ENCODE measurements at regions not wholly inside any gene's neighbourhood (a gene's known extent, or its start where the extent isn't known, plus 50 kb on each side); places are given as distances from the start of the nearest gene placed in this dataset.

GRCh38 chr1:228941666-228942065 is 206.4 kb downstream of the RHOU start (continued):
- no peak for TF ChIP-seq NR3C1 (CRISPR knock-in tag; IDR thresholded peaks at IDR 0.05)
- TF ChIP-seq SOX13 (IDR thresholded peaks at IDR 0.05): no peak
- no peak for TF ChIP-seq SOX13 (CRISPR knock-in tag; conservative IDR thresholded peaks at IDR 0.05 in 1 of 2, IDR thresholded peaks at IDR 0.05 in 1 of 2)
- TF ChIP-seq KLF16 (CRISPR knock-in tag; IDR thresholded peaks at IDR 0.05): no peak
- TF ChIP-seq, protein P1, sequence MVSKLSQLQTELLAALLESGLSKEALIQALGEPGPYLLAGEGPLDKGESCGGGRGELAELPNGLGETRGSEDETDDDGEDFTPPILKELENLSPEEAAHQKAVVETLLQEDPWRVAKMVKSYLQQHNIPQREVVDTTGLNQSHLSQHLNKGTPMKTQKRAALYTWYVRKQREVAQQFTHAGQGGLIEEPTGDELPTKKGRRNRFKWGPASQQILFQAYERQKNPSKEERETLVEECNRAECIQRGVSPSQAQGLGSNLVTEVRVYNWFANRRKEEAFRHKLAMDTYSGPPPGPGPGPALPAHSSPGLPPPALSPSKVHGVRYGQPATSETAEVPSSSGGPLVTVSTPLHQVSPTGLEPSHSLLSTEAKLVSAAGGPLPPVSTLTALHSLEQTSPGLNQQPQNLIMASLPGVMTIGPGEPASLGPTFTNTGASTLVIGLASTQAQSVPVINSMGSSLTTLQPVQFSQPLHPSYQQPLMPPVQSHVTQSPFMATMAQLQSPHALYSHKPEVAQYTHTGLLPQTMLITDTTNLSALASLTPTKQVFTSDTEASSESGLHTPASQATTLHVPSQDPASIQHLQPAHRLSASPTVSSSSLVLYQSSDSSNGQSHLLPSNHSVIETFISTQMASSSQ (IDR thresholded peaks at IDR 0.05; ENCODE audit: low read depth): no peak
- TF ChIP-seq, protein P1 (CRISPR knock-in tag; IDR thresholded peaks at IDR 0.05; ENCODE audit: borderline replicate concordance): no peak
- no peak for TF ChIP-seq ZNF296 (CRISPR knock-in tag; conservative IDR thresholded peaks at IDR 0.05)
- TF ChIP-seq ATRX (CRISPR knock-in tag; IDR thresholded peaks at IDR 0.05; ENCODE audit: borderline replicate concordance): no peak
- TF ChIP-seq ZBTB1 (CRISPR knock-in tag; IDR thresholded peaks at IDR 0.05; ENCODE audit: borderline replicate concordance): no peak

DNA sequence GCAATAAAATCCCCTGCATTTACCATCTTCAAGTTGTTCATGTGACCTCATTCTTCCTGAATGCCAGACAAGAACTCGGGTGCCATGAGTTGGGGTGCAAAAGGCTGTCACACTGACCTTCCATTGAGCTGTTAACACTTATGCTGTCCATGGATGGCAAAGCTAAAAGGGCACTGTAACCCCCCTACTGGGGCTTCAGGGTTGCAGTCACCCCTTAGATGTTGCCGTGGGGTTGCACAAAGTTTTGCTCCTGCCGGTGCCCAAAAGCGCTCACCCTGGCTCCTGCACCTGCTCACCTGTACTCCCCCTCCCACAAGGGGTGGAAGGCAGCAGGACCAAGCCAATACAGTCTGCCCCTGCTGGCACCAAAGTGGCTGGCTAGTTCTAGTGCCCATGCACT is 208.2 kb downstream of the RHOU start:
- intact Hi-C loops (cut with micrococcal nuclease; ENCODE audit: unreplicated experiment): no loop called here
- Histone ChIP-seq H3K36me3 (replicated peaks in 1 of 2; ENCODE audit: control insufficient read depth in 1 of 2, insufficient read depth in 2 of 2, low read length in 2 of 2) (no peaks in the 10 kb centered on the region), H3K4me1 (ENCODE audit: insufficient read depth, low read length) (peaks cover 48% of the 10 kb centered on the region), H3K79me2 (ENCODE audit: insufficient read depth, low read length) (no peaks in the 10 kb centered on the region), H3K9ac (ENCODE audit: insufficient read depth, low read depth, low read length) (no peak overlapping the region), H3K27me3 (ENCODE audit: control insufficient read depth in 1 of 2, insufficient read depth in 2 of 2, low read length in 2 of 2) (no peaks in the 10 kb centered on the region), H3K9me3 (ENCODE audit: low read length) (no peaks in the 10 kb centered on the region), H3K4me3 (replicated peaks in 1 of 3; ENCODE audit: insufficient read depth in 1 of 3, low read depth in 2 of 3, low read length in 3 of 3) (no peak overlapping the region), H3K27ac (ENCODE audit: extremely low read length, insufficient read depth, low read length) (no peak overlapping the region), H3K4me2 (ENCODE audit: low read depth, low read length) (no peak overlapping the region), H4K20me1 (ENCODE audit: insufficient read depth, low read length) (no peaks in the 10 kb centered on the region), H2AFZ (ENCODE audit: low read length) (no peak overlapping the region)
- no TSS peak for BruUV-seq (replicated peaks)
- ChIA-PET CTCF (ENCODE audit: low intra/inter-chr PET ratio, low total read pairs) (no interaction called here), POLR2A (no interaction called here)
- DNase-seq (ENCODE audit: low spot score): no peak
- 67% methylated on average over 4 of the region's 4 CpGs for WGBS (ENCODE audit: low lambda C conversion rate)
- TF ChIP-seq ZNF562 (CRISPR knock-in tag; IDR thresholded peaks at IDR 0.05; ENCODE audit: borderline replicate concordance) (no peak), SIX1 (CRISPR knock-in tag; IDR thresholded peaks at IDR 0.05; ENCODE audit: borderline replicate concordance) (no peak), SP4 (CRISPR knock-in tag; IDR thresholded peaks at IDR 0.05) (no peak), CCAR2 (optimal IDR thresholded peaks at IDR 0.05; ENCODE audit: low read depth, low read length) (no peak), ZSCAN30 (CRISPR knock-in tag; IDR thresholded peaks at IDR 0.05) (no peak)
- TF ChIP-seq, protein P2, sequence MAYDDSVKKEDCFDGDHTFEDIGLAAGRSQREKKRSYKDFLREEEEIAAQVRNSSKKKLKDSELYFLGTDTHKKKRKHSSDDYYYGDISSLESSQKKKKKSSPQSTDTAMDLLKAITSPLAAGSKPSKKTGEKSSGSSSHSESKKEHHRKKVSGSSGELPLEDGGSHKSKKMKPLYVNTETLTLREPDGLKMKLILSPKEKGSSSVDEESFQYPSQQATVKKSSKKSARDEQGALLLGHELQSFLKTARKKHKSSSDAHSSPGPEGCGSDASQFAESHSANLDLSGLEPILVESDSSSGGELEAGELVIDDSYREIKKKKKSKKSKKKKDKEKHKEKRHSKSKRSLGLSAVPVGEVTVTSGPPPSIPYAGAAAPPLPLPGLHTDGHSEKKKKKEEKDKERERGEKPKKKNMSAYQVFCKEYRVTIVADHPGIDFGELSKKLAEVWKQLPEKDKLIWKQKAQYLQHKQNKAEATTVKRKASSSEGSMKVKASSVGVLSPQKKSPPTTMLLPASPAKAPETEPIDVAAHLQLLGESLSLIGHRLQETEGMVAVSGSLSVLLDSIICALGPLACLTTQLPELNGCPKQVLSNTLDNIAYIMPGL (CRISPR knock-in tag; IDR thresholded peaks at IDR 0.05; ENCODE audit: borderline replicate concordance in 1 of 2, low read depth in 1 of 2): no peak
- TF ChIP-seq, protein P3, sequence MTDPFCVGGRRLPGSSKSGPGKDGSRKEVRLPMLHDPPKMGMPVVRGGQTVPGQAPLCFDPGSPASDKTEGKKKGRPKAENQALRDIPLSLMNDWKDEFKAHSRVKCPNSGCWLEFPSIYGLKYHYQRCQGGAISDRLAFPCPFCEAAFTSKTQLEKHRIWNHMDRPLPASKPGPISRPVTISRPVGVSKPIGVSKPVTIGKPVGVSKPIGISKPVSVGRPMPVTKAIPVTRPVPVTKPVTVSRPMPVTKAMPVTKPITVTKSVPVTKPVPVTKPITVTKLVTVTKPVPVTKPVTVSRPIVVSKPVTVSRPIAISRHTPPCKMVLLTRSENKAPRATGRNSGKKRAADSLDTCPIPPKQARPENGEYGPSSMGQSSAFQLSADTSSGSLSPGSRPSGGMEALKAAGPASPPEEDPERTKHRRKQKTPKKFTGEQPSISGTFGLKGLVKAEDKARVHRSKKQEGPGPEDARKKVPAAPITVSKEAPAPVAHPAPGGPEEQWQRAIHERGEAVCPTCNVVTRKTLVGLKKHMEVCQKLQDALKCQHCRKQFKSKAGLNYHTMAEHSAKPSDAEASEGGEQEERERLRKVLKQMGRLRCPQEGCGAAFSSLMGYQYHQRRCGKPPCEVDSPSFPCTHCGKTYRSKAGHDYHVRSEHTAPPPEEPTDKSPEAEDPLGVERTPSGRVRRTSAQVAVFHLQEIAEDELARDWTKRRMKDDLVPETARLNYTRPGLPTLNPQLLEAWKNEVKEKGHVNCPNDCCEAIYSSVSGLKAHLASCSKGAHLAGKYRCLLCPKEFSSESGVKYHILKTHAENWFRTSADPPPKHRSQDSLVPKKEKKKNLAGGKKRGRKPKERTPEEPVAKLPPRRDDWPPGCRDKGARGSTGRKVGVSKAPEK (CRISPR knock-in tag; IDR thresholded peaks at IDR 0.05; ENCODE audit: borderline replicate concordance): no peak
- ATAC-seq: no peak
- FAIRE-seq: no peak
- in situ Hi-C loops (cut with HindIII; ENCODE audit: extremely low pct_ligation_motif_present, low pct_unique_long_range_greater_than_20kb): no loop called here

Measured in HepG2 (cell line).